ENCODE measurements at regions not wholly inside any gene's neighbourhood (a gene's known extent, or its start where the extent isn't known, plus 50 kb on each side); places are given as distances from the start of the nearest gene placed in this dataset.
"Not testable (repeated sequence)": the region's sequence is repeated elsewhere in the genome, so short reads cannot be mapped to it uniquely, and the experiment has no call there.

- in situ Hi-C loops (cut with HindIII; ENCODE audit: low pct_unique_long_range_greater_than_20kb, low sequenced_read_pairs): no loop called here
- TF ChIP-seq JUND (IDR thresholded peaks at IDR 0.05; ENCODE audit: low read depth): no peak
- DNase-seq (ENCODE audit: low read depth in 1 of 2, low spot score in 1 of 2): no peak
These were observed 400.0 kb upstream of the LCORL start for GRCh38 chr4:18421519-18421918.

- TF ChIP-seq JUND (IDR thresholded peaks at IDR 0.05; ENCODE audit: low read depth): no peak
- DNase-seq (ENCODE audit: low read depth in 1 of 2, low spot score in 1 of 2): no peak
- in situ Hi-C loops (cut with HindIII; ENCODE audit: low pct_unique_long_range_greater_than_20kb, low sequenced_read_pairs): no loop called here
These were observed 398.2 kb upstream of the LCORL start for GRCh38 chr4:18419780-18420179.

- DNase-seq (ENCODE audit: low read depth in 1 of 2, low spot score in 1 of 2); in situ Hi-C loops (cut with HindIII; ENCODE audit: low pct_unique_long_range_greater_than_20kb, low sequenced_read_pairs): not testable (repeated sequence)
These were observed 396.8 kb upstream of the LCORL start for GRCh38 chr4:18418195-18418898.

GRCh38 chr4:18417651-18418050 lies 396.1 kb upstream of the LCORL start:
- in situ Hi-C loops (cut with HindIII; ENCODE audit: low pct_unique_long_range_greater_than_20kb, low sequenced_read_pairs); DNase-seq (ENCODE audit: low read depth in 1 of 2, low spot score in 1 of 2): not testable (repeated sequence)

GRCh38 chr4:18406264-18406663 lies 384.7 kb upstream of the LCORL start:
- no peak for TF ChIP-seq JUND (IDR thresholded peaks at IDR 0.05; ENCODE audit: low read depth)
- in situ Hi-C loops (cut with HindIII; ENCODE audit: low pct_unique_long_range_greater_than_20kb, low sequenced_read_pairs): no loop called here
- no peak for DNase-seq (ENCODE audit: low read depth in 1 of 2, low spot score in 1 of 2)

- in situ Hi-C loops (cut with HindIII; ENCODE audit: low pct_unique_long_range_greater_than_20kb, low sequenced_read_pairs): no loop called here
These were observed 383.5 kb upstream of the LCORL start for GRCh38 chr4:18405054-18405453.

GRCh38 chr4:18404642-18405041 lies 383.1 kb upstream of the LCORL start:
- DNase-seq (ENCODE audit: low read depth in 1 of 2, low spot score in 1 of 2): no peak
- in situ Hi-C loops (cut with HindIII; ENCODE audit: low pct_unique_long_range_greater_than_20kb, low sequenced_read_pairs): no loop called here
- TF ChIP-seq JUND (IDR thresholded peaks at IDR 0.05; ENCODE audit: low read depth): no peak

More at GRCh38 chr4:18405054-18405453, 383.5 kb upstream of the LCORL start:
- no peak for DNase-seq (ENCODE audit: low read depth in 1 of 2, low spot score in 1 of 2)
- TF ChIP-seq JUND (IDR thresholded peaks at IDR 0.05; ENCODE audit: low read depth): no peak

GRCh38 chr4:18403327-18403726 lies 381.8 kb upstream of the LCORL start:
- TF ChIP-seq JUND (IDR thresholded peaks at IDR 0.05; ENCODE audit: low read depth): no peak
- in situ Hi-C loops (cut with HindIII; ENCODE audit: low pct_unique_long_range_greater_than_20kb, low sequenced_read_pairs): no loop called here
- DNase-seq (ENCODE audit: low read depth in 1 of 2, low spot score in 1 of 2): no peak

GRCh38 chr4:18401868-18402267 lies 380.3 kb upstream of the LCORL start:
- in situ Hi-C loops (cut with HindIII; ENCODE audit: low pct_unique_long_range_greater_than_20kb, low sequenced_read_pairs): no loop called here
- no peak for TF ChIP-seq JUND (IDR thresholded peaks at IDR 0.05; ENCODE audit: low read depth)
- no peak for DNase-seq (ENCODE audit: low read depth in 1 of 2, low spot score in 1 of 2)

- DNase-seq (ENCODE audit: low read depth in 1 of 2, low spot score in 1 of 2): no peak
- in situ Hi-C loops (cut with HindIII; ENCODE audit: low pct_unique_long_range_greater_than_20kb, low sequenced_read_pairs): no loop called here
- no peak for TF ChIP-seq JUND (IDR thresholded peaks at IDR 0.05; ENCODE audit: low read depth)
These were observed 379.9 kb upstream of the LCORL start for GRCh38 chr4:18401425-18401824.

GRCh38 chr4:18398661-18399060 lies 377.1 kb upstream of the LCORL start:
- DNase-seq (ENCODE audit: low read depth in 1 of 2, low spot score in 1 of 2): no peak
- in situ Hi-C loops (cut with HindIII; ENCODE audit: low pct_unique_long_range_greater_than_20kb, low sequenced_read_pairs): no loop called here
- TF ChIP-seq JUND (IDR thresholded peaks at IDR 0.05; ENCODE audit: low read depth): no peak

GRCh38 chr4:18397681-18398390 lies 376.3 kb upstream of the LCORL start:
- in situ Hi-C loops (cut with HindIII; ENCODE audit: low pct_unique_long_range_greater_than_20kb, low sequenced_read_pairs): no loop called here
- no peak for DNase-seq (ENCODE audit: low read depth in 1 of 2, low spot score in 1 of 2)
- TF ChIP-seq JUND (IDR thresholded peaks at IDR 0.05; ENCODE audit: low read depth): no peak

- TF ChIP-seq JUND (IDR thresholded peaks at IDR 0.05; ENCODE audit: low read depth): no peak
- in situ Hi-C loops (cut with HindIII; ENCODE audit: low pct_unique_long_range_greater_than_20kb, low sequenced_read_pairs): no loop called here
- peak in 1 of 2 experiments; percentile 17 for DNase-seq (ENCODE audit: low read depth in 1 of 2, low spot score in 1 of 2)
These were observed 373.1 kb upstream of the LCORL start for GRCh38 chr4:18394656-18395055.

Data from T47D (cell line).